GM18520 (cell line): ENCODE measurements at regions not wholly inside any gene's neighbourhood (a gene's known extent, or its start where the extent isn't known, plus 50 kb on each side); places are given as distances from the start of the nearest gene placed in this dataset.

ENCODE experiments used
- ATAC-seq: cut with Tn5 transposase; IDR thresholded peaks from one replicate; pipeline ENCODE4 v1.9.1; 2021; ENCODE audit not compliant: unreplicated experiment

- ATAC-seq: no peak
Observed at GRCh38 chr3:72248869-72249268, 463.9 kb upstream of the PROK2 start.

- ATAC-seq: no peak
Observed at GRCh38 chr3:72248389-72248761, 463.4 kb upstream of the PROK2 start.

- no peak for ATAC-seq
Observed at GRCh38 chr3:72247645-72248388, 462.9 kb upstream of the PROK2 start.

GRCh38 chr3:72247126-72247525 lies 462.2 kb upstream of the PROK2 start:
- no peak for ATAC-seq

- no peak for ATAC-seq
Observed at GRCh38 chr3:72246685-72247084, 461.7 kb upstream of the PROK2 start.

- no peak for ATAC-seq
Observed at GRCh38 chr3:72245183-72245811, 460.3 kb upstream of the PROK2 start.

- ATAC-seq: no peak
Observed at GRCh38 chr3:72244396-72244795, 459.4 kb upstream of the PROK2 start.

- ATAC-seq: no peak
Observed at GRCh38 chr3:72242326-72242725, 457.4 kb upstream of the PROK2 start.

GRCh38 chr3:72241525-72241924 lies 456.6 kb upstream of the PROK2 start:
- ATAC-seq: no peak

GRCh38 chr3:72240531-72240930 lies 455.6 kb upstream of the PROK2 start:
- ATAC-seq: no peak

- no peak for ATAC-seq
Observed at GRCh38 chr3:72238801-72239200, 453.9 kb upstream of the PROK2 start.

GRCh38 chr3:72238010-72238691 lies 453.2 kb upstream of the PROK2 start:
- no peak for ATAC-seq

GRCh38 chr3:72237679-72238009 lies 452.7 kb upstream of the PROK2 start:
- no peak for ATAC-seq

GRCh38 chr3:72234391-72234790 lies 449.4 kb upstream of the PROK2 start:
- ATAC-seq: no peak

GRCh38 chr3:72233571-72233970 lies 448.6 kb upstream of the PROK2 start:
- ATAC-seq: no peak

- ATAC-seq: no peak
Observed at GRCh38 chr3:72232777-72233176, 447.8 kb upstream of the PROK2 start.

- ATAC-seq: no peak
Observed at GRCh38 chr3:72232331-72232730, 447.4 kb upstream of the PROK2 start.

- no peak for ATAC-seq
Observed at GRCh38 chr3:72231439-72232196, 446.7 kb upstream of the PROK2 start.

GRCh38 chr3:72230774-72231379 lies 445.9 kb upstream of the PROK2 start:
- ATAC-seq: no peak

- no peak for ATAC-seq
Observed at GRCh38 chr3:72229952-72230351, 445.0 kb upstream of the PROK2 start.

- ATAC-seq: no peak
Observed at GRCh38 chr3:72227486-72228070, 442.6 kb upstream of the PROK2 start.
